ENCODE measurements at regions not wholly inside any gene's neighbourhood (a gene's known extent, or its start where the extent isn't known, plus 50 kb on each side); places are given as distances from the start of the nearest gene placed in this dataset.

DNA sequence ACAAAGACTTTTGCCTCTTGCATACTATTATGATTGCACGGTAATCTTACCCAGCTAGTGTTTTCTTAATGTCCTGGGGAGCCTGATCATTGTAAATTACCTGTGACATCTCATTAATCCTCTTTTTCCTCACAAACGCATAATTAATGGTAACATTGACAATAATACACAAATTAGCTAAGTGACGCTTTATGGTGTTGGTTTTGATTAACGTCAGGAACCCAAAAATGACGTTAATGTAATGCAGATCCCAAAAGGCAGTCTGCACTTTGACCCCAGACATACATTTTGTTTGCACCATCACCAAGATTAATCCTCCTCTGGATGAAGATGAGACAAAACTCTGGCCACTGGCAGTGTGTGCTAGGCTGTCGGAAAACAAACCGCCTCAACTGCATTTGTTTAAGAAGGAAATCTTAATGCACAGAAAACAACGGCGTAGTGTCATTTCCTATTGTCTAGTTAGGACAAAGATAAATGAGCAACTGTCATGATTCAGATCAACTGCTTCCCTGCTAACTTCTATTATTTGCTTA lies 83.9 kb upstream of the CDIN1 start:
- no peak overlapping the region for H3K9ac ChIP-seq (ENCODE audit: low read depth, low read length)
- no peak overlapping the region for H3K4me2 ChIP-seq (ENCODE audit: insufficient read depth, low read length)
- no peak for TF ChIP-seq EZH2 (IDR thresholded peaks at IDR 0.05; ENCODE audit: borderline replicate concordance, low read depth, low read length, severe bottlenecking)
- TF ChIP-seq, protein P1, sequence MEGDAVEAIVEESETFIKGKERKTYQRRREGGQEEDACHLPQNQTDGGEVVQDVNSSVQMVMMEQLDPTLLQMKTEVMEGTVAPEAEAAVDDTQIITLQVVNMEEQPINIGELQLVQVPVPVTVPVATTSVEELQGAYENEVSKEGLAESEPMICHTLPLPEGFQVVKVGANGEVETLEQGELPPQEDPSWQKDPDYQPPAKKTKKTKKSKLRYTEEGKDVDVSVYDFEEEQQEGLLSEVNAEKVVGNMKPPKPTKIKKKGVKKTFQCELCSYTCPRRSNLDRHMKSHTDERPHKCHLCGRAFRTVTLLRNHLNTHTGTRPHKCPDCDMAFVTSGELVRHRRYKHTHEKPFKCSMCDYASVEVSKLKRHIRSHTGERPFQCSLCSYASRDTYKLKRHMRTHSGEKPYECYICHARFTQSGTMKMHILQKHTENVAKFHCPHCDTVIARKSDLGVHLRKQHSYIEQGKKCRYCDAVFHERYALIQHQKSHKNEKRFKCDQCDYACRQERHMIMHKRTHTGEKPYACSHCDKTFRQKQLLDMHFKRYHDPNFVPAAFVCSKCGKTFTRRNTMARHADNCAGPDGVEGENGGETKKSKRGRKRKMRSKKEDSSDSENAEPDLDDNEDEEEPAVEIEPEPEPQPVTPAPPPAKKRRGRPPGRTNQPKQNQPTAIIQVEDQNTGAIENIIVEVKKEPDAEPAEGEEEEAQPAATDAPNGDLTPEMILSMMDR (IDR thresholded peaks at IDR 0.05; ENCODE audit: borderline replicate concordance, extremely low read depth, low read length, poor library complexity, severe bottlenecking), result no peak
- H3K9me3 ChIP-seq (ENCODE audit: insufficient read depth, low read length, severe bottlenecking), result no peaks in the 10 kb centered on the region
- H3K4me3 ChIP-seq (ENCODE audit: low read depth in 1 of 2, low read length in 2 of 2), result no peak overlapping the region
- no peak for ATAC-seq (ENCODE audit: insufficient read depth, low read depth)
- H4K20me1 ChIP-seq (ENCODE audit: insufficient read depth, low read length), result no peaks in the 10 kb centered on the region
- H3K27me3 ChIP-seq (ENCODE audit: insufficient read depth, low read length, poor library complexity), result no peaks in the 10 kb centered on the region
- H3K79me2 ChIP-seq (ENCODE audit: insufficient read depth, low read length), result no peaks in the 10 kb centered on the region
- H3K27ac ChIP-seq (ENCODE audit: low read length), result no peak overlapping the region
- H2AFZ ChIP-seq (ENCODE audit: low read depth, low read length), result no peak overlapping the region
- no peaks in the 10 kb centered on the region for H3K4me1 ChIP-seq (ENCODE audit: insufficient read depth, low read length)
- no peak for DNase-seq
- no peaks in the 10 kb centered on the region for H3K36me3 ChIP-seq (ENCODE audit: insufficient read depth, low read length)

GRCh38 chr15:36497901-36498300 lies 81.5 kb upstream of the CDIN1 start:
- Histone ChIP-seq H4K20me1 (ENCODE audit: insufficient read depth, low read length) (no peaks in the 10 kb centered on the region), H3K27me3 (ENCODE audit: insufficient read depth, low read length, poor library complexity) (no peaks in the 10 kb centered on the region), H3K4me1 (ENCODE audit: insufficient read depth, low read length) (no peaks in the 10 kb centered on the region), H3K27ac (ENCODE audit: low read length) (no peak overlapping the region), H3K79me2 (ENCODE audit: insufficient read depth, low read length) (no peaks in the 10 kb centered on the region), H3K9me3 (ENCODE audit: insufficient read depth, low read length, severe bottlenecking) (no peaks in the 10 kb centered on the region), H3K36me3 (ENCODE audit: insufficient read depth, low read length) (no peaks in the 10 kb centered on the region), H2AFZ (ENCODE audit: low read depth, low read length) (no peak overlapping the region), H3K4me2 (ENCODE audit: insufficient read depth, low read length) (no peak overlapping the region), H3K4me3 (ENCODE audit: low read depth in 1 of 2, low read length in 2 of 2) (no peak overlapping the region), H3K9ac (ENCODE audit: low read depth, low read length) (no peak overlapping the region)
- no peak for DNase-seq
- no peak for ATAC-seq (ENCODE audit: insufficient read depth, low read depth)
- TF ChIP-seq, protein P1 (IDR thresholded peaks at IDR 0.05; ENCODE audit: borderline replicate concordance, extremely low read depth, low read length, poor library complexity, severe bottlenecking), result no peak
- no peak for TF ChIP-seq EZH2 (IDR thresholded peaks at IDR 0.05; ENCODE audit: borderline replicate concordance, low read depth, low read length, severe bottlenecking)

- no peak overlapping the region for H2AFZ ChIP-seq (ENCODE audit: low read depth, low read length)
- H3K36me3 ChIP-seq (ENCODE audit: insufficient read depth, low read length), result no peaks in the 10 kb centered on the region
- no peaks in the 10 kb centered on the region for H3K9me3 ChIP-seq (ENCODE audit: insufficient read depth, low read length, severe bottlenecking)
- no peak overlapping the region for H3K9ac ChIP-seq (ENCODE audit: low read depth, low read length)
- no peaks in the 10 kb centered on the region for H3K79me2 ChIP-seq (ENCODE audit: insufficient read depth, low read length)
- TF ChIP-seq, protein P1 (IDR thresholded peaks at IDR 0.05; ENCODE audit: borderline replicate concordance, extremely low read depth, low read length, poor library complexity, severe bottlenecking), result no peak
- no peak for TF ChIP-seq EZH2 (IDR thresholded peaks at IDR 0.05; ENCODE audit: borderline replicate concordance, low read depth, low read length, severe bottlenecking)
- H3K4me2 ChIP-seq (ENCODE audit: insufficient read depth, low read length), result no peak overlapping the region
- ATAC-seq (ENCODE audit: insufficient read depth, low read depth) (no peak), DNase-seq (no peak)
- H3K27me3 ChIP-seq (ENCODE audit: insufficient read depth, low read length, poor library complexity), result no peaks in the 10 kb centered on the region
- H3K4me1 ChIP-seq (ENCODE audit: insufficient read depth, low read length), result no peaks in the 10 kb centered on the region
- H4K20me1 ChIP-seq (ENCODE audit: insufficient read depth, low read length), result no peaks in the 10 kb centered on the region
- no peak overlapping the region for H3K27ac ChIP-seq (ENCODE audit: low read length)
- no peak overlapping the region for H3K4me3 ChIP-seq (ENCODE audit: low read depth in 1 of 2, low read length in 2 of 2)
These were observed 81.0 kb upstream of the CDIN1 start for GRCh38 chr15:36498401-36498800.

DNA sequence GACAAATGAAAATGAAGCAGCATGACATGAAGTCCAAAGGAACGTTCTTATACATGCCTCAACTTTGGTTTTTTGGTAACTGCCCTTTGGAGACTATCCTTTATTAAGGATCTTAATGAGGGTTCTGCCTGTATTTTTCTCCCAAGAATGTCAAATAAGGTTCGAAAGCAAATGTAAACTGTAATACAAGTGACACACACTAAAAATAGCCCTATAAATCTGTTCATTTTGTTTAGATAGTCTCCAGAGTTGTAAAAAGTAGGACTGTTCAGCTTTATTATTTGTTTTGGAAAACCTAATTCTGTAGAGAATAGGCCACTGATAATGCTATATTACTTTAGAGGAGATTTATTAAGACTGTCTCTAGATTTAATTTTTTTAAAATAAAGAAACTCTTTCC lies 80.5 kb upstream of the CDIN1 start:
- no peak overlapping the region for H2AFZ ChIP-seq (ENCODE audit: low read depth, low read length)
- H4K20me1 ChIP-seq (ENCODE audit: insufficient read depth, low read length), result no peaks in the 10 kb centered on the region
- no peaks in the 10 kb centered on the region for H3K36me3 ChIP-seq (ENCODE audit: insufficient read depth, low read length)
- H3K79me2 ChIP-seq (ENCODE audit: insufficient read depth, low read length), result no peaks in the 10 kb centered on the region
- no peak for DNase-seq
- ATAC-seq (ENCODE audit: insufficient read depth, low read depth), result no peak
- H3K9ac ChIP-seq (ENCODE audit: low read depth, low read length), result no peak overlapping the region
- no peaks in the 10 kb centered on the region for H3K9me3 ChIP-seq (ENCODE audit: insufficient read depth, low read length, severe bottlenecking)
- no peak overlapping the region for H3K27ac ChIP-seq (ENCODE audit: low read length)
- H3K4me1 ChIP-seq (ENCODE audit: insufficient read depth, low read length), result no peaks in the 10 kb centered on the region
- no peak overlapping the region for H3K4me2 ChIP-seq (ENCODE audit: insufficient read depth, low read length)
- no peaks in the 10 kb centered on the region for H3K27me3 ChIP-seq (ENCODE audit: insufficient read depth, low read length, poor library complexity)
- TF ChIP-seq, protein P1 (IDR thresholded peaks at IDR 0.05; ENCODE audit: borderline replicate concordance, extremely low read depth, low read length, poor library complexity, severe bottlenecking), result no peak
- TF ChIP-seq EZH2 (IDR thresholded peaks at IDR 0.05; ENCODE audit: borderline replicate concordance, low read depth, low read length, severe bottlenecking), result no peak
- no peak overlapping the region for H3K4me3 ChIP-seq (ENCODE audit: low read depth in 1 of 2, low read length in 2 of 2)

All from DND-41 (cell line).